B cell (primary cell): ENCODE measurements at regions not wholly inside any gene's neighbourhood (a gene's known extent, or its start where the extent isn't known, plus 50 kb on each side); places are given as distances from the start of the nearest gene placed in this dataset.

Source experiments
- ATAC-seq: fragments of 200-7000 bp; cut with Tn5 transposase; one replicate; pipeline ENCODE4 v1.10.0; 2021; ENCODE audit warnings: low read depth, mild to moderate bottlenecking, moderate number of reproducible peaks, moderate library complexity
- CTCF ChIA-PET: fragments of 350-600 bp; sonication (Branson Sonifier 250); formaldehyde crosslinking; loops from one replicate; lab custom pipeline; 2021; ENCODE audit warnings: antibody characterized with exemption, inconsistent platforms; lab: Charles Lee
- POLR2A ChIA-PET: fragments of 350-600 bp; sonication (Branson Sonifier 250); formaldehyde crosslinking; loops from one replicate; lab custom pipeline; 2021; ENCODE audit warnings: antibody characterized with exemption; lab: Charles Lee
- DNase-seq: peaks from one replicate; pipeline ENCODE4 v3.0.0; 2013
- H2AFZ ChIP-seq: 2 replicates; pipeline ENCODE4 v1.6.1; 2012; ENCODE audit warnings: mild to moderate bottlenecking, low read depth, low read length; ENCODE audit not compliant: insufficient read depth, poor library complexity, severe bottlenecking
- H3K27ac ChIP-seq, 2 donors: 1 replicate in 1 of 2; 2 replicates in 1 of 2; pipeline ENCODE4 v1.5.1; 2012 to 2013; ENCODE audit warnings: low read length in 2 of 2, mild to moderate bottlenecking in 2 of 2, moderate library complexity in 1 of 2
- H3K27me3 ChIP-seq, 4 experiments: fragments of 200-600 bp in 1 of 4; sonication (generic) in 1 of 4; replicated peaks in 1 of 4; 1 replicate in 2 of 4; 2 replicates in 2 of 4; pipeline versions ENCODE4 v1.6.1 to v1.7.0; 2013 to 2016; ENCODE audit warnings: low read length in 3 of 4, mild to moderate bottlenecking in 2 of 4, mixed read lengths in 1 of 4, moderate library complexity in 1 of 4; ENCODE audit not compliant: insufficient read depth in 4 of 4, control insufficient read depth in 3 of 4; ENCODE audit errors: control extremely low read depth in 1 of 4
- H3K36me3 ChIP-seq, 2 experiments: replicated peaks in 1 of 2; 1 replicate in 1 of 2; 2 replicates in 1 of 2; pipeline versions ENCODE4 v1.6.1 to v1.7.1; 2013; ENCODE audit warnings: low read length in 1 of 2; ENCODE audit not compliant: insufficient read depth in 2 of 2, control insufficient read depth in 1 of 2; ENCODE audit errors: control extremely low read depth in 1 of 2, extremely low read depth in 1 of 2
- H3K4me1 ChIP-seq, 2 donors: fragments of 200-600 bp in 1 of 2; sonication (generic) in 1 of 2; 1 replicate in 1 of 2; 2 replicates in 1 of 2; pipeline versions ENCODE4 v1.5.1 to v1.6.1; 2013 to 2017; ENCODE audit warnings: low read length in 2 of 2; ENCODE audit not compliant: control insufficient read depth in 2 of 2, insufficient read depth in 2 of 2
- H3K4me2 ChIP-seq: replicated peaks from 2 replicates; pipeline ENCODE3; 2012; ENCODE audit warnings: mild to moderate bottlenecking, low read depth, low read length; ENCODE audit not compliant: poor library complexity, severe bottlenecking
- H3K4me3 ChIP-seq, 5 experiments: fragments of 200-600 bp in 1 of 5; sonication (generic) in 1 of 5; 1 replicate in 3 of 5; 2 replicates in 2 of 5; pipeline versions ENCODE4 v1.5.1 to v1.7.0; 2011 to 2016; ENCODE audit warnings: low read length in 4 of 5, mild to moderate bottlenecking in 4 of 5, low read depth in 2 of 5, control low read depth in 1 of 5, moderate library complexity in 1 of 5; ENCODE audit not compliant: insufficient read depth in 1 of 5; ENCODE audit errors: control extremely low read depth in 1 of 5, extremely low read depth in 1 of 5
- H3K79me2 ChIP-seq: fragments of 200-600 bp; sonication (generic); one replicate; pipeline ENCODE4 v1.6.0; 2016; ENCODE audit warnings: low read length; ENCODE audit not compliant: control insufficient read depth, insufficient read depth
- H3K9ac ChIP-seq: fragments of 200-600 bp; sonication (generic); 2 replicates; pipeline ENCODE4 v1.6.1; 2017; ENCODE audit warnings: mild to moderate bottlenecking, low read length, moderate library complexity
- H3K9me3 ChIP-seq, 3 donors: one replicate each; pipeline versions ENCODE4 v1.6.1 to v1.7.1; 2013; ENCODE audit warnings: low read length in 2 of 3; ENCODE audit not compliant: control insufficient read depth in 2 of 3, insufficient read depth in 1 of 3; ENCODE audit errors: control extremely low read depth in 1 of 3
- H4K20me1 ChIP-seq: 2 replicates; pipeline ENCODE4 v1.6.0; 2012; ENCODE audit warnings: mild to moderate bottlenecking, low read length; ENCODE audit not compliant: insufficient read depth, control insufficient read depth, poor library complexity, severe bottlenecking
- H3K27ac Mint-ChIP-seq: one replicate; pipeline ENCODE4 v1.8.0; 2021; ENCODE audit warnings: mixed read lengths
- H3K27me3 Mint-ChIP-seq: one replicate; pipeline ENCODE4 v1.8.0; 2021; ENCODE audit warnings: mixed read lengths
- H3K4me1 Mint-ChIP-seq: one replicate; pipeline ENCODE4 v1.8.0; 2021; ENCODE audit warnings: mixed read lengths
- H3K4me3 Mint-ChIP-seq: one replicate; pipeline ENCODE4 v1.8.0; 2021; ENCODE audit warnings: mixed read lengths
- H3K9me3 Mint-ChIP-seq: one replicate; pipeline ENCODE4 v1.8.0; 2022; ENCODE audit warnings: mixed read lengths; ENCODE audit not compliant: insufficient read depth
- EZH2 ChIP-seq: IDR thresholded peaks from 2 replicates; pipeline ENCODE4 v1.6.1; 2012; ENCODE audit warnings: borderline replicate concordance, low read depth, mild to moderate bottlenecking, moderate library complexity, low read length; ENCODE audit not compliant: insufficient read depth, poor library complexity, severe bottlenecking
- WGBS: methylation state at CpG from one replicate; pipeline ENCODE4 v1.1.5; 2013; ENCODE audit warnings: missing lambda C conversion rate; ENCODE audit not compliant: insufficient coverage; 5-methylcytosine and 5-hydroxymethylcytosine counted together
- intact Hi-C: fragments of 100-400 bp; cut with micrococcal nuclease; formaldehyde crosslinking; loops from one replicate; pipeline ENCODE4 v1.10.0; 2022
- TF ChIP-seq, protein P1 (sequence below): fragments of 200-600 bp; IDR thresholded peaks from one replicate; pipeline ENCODE4 v1.8.0; 2022; ENCODE audit warnings: antibody characterized with exemption, mild to moderate bottlenecking

DNA sequence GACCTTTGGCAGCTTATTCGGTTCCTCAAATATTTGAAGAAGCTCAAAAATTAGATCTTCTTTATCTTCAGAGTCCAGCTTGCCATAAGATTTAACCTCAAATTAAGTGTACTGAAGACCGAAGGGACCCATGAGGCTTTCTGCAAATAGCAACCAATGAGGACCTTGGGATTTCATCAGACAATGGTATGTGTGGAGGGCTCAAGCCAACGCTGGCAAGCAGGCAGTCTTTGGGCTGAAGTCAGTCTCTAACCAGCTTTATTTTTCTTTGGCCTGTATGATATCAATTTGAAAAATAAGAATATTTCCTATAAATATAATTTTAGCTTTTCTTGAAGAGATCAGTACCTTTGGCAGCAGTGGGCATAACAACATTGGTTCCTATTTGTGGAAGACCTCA lies 692.7 kb downstream of the MCTP2 start:
- no peak overlapping the region for H2AFZ ChIP-seq
- no peaks in the 10 kb centered on the region for H3K4me1 ChIP-seq
- intact Hi-C loops = no loop called here
- 100% methylated on average over 2 of the region's 3 CpGs for whole genome bisulfite sequencing
- no peaks in the 10 kb centered on the region for H3K9me3 Mint-ChIP-seq
- ATAC-seq = no peak
- TF ChIP-seq, protein P1, sequence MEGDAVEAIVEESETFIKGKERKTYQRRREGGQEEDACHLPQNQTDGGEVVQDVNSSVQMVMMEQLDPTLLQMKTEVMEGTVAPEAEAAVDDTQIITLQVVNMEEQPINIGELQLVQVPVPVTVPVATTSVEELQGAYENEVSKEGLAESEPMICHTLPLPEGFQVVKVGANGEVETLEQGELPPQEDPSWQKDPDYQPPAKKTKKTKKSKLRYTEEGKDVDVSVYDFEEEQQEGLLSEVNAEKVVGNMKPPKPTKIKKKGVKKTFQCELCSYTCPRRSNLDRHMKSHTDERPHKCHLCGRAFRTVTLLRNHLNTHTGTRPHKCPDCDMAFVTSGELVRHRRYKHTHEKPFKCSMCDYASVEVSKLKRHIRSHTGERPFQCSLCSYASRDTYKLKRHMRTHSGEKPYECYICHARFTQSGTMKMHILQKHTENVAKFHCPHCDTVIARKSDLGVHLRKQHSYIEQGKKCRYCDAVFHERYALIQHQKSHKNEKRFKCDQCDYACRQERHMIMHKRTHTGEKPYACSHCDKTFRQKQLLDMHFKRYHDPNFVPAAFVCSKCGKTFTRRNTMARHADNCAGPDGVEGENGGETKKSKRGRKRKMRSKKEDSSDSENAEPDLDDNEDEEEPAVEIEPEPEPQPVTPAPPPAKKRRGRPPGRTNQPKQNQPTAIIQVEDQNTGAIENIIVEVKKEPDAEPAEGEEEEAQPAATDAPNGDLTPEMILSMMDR = no peak
- TF ChIP-seq EZH2 = no peak
- no peak overlapping the region for H3K27ac ChIP-seq
- no peak overlapping the region for H3K4me2 ChIP-seq
- no peaks in the 10 kb centered on the region for H3K36me3 ChIP-seq
- H3K4me3 ChIP-seq = no peak overlapping the region
- no peak overlapping the region for H3K9ac ChIP-seq
- H3K4me1 Mint-ChIP-seq = no peaks in the 10 kb centered on the region
- ChIA-PET CTCF (no interaction called here), POLR2A (no interaction called here)
- no peaks in the 10 kb centered on the region for H3K27me3 ChIP-seq
- H3K79me2 ChIP-seq = no peaks in the 10 kb centered on the region
- H3K9me3 ChIP-seq = no peaks in the 10 kb centered on the region
- no peak for DNase-seq
- no peaks in the 10 kb centered on the region for H4K20me1 ChIP-seq
- H3K27ac Mint-ChIP-seq = no peak overlapping the region
- no peak overlapping the region for H3K4me3 Mint-ChIP-seq
- H3K27me3 Mint-ChIP-seq = no peaks in the 10 kb centered on the region

DNA sequence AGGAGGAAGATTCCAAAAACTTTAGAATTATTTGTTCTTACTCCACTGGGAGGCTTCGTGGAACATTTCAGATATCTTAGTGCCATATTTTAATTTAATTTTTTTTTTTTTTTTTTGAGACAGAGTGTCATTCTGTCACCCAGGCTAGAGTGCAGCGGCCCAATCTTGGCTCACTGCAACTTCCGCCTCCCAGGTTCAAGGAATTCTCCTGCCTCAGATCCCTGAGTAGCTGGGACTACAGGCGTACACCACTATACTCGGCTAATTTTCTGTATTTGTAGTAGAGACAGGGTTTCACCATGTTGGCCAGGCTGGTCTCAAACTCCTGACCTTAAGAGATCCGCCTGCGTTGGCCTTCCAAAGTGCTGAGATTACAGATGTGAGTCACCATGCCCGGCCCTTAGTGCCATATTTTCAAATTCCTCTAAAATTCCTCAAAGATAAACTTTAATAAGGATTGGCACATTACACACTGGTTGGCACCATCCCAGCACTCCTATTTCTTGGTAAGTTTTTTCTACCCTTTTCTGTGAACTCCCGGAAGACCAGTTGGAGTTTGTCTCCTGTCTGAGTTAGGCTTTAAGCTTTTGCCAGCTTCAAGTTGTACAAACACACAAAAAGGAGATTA lies 693.7 kb downstream of the MCTP2 start:
- intact Hi-C loops = no loop called here
- Histone ChIP-seq H3K4me2 (no peak overlapping the region), H3K27ac (no peak overlapping the region), H4K20me1 (no peaks in the 10 kb centered on the region), H3K79me2 (no peaks in the 10 kb centered on the region), H3K9ac (no peak overlapping the region), H3K27me3 (no peaks in the 10 kb centered on the region), H2AFZ (no peak overlapping the region), H3K4me3 (no peak overlapping the region), H3K36me3 (no peaks in the 10 kb centered on the region), H3K4me1 (no peaks in the 10 kb centered on the region), H3K9me3 (no peaks in the 10 kb centered on the region)
- no peak overlapping the region for H3K27ac Mint-ChIP-seq
- no peak overlapping the region for H3K4me3 Mint-ChIP-seq
- POLR2A ChIA-PET = no interaction called here
- H3K4me1 Mint-ChIP-seq = no peaks in the 10 kb centered on the region
- DNase-seq (no peak), ATAC-seq (no peak)
- H3K27me3 Mint-ChIP-seq = no peaks in the 10 kb centered on the region
- CTCF ChIA-PET = no interaction called here
- no peak for TF ChIP-seq EZH2
- TF ChIP-seq, protein P1 = no peak
- no peaks in the 10 kb centered on the region for H3K9me3 Mint-ChIP-seq
- 87% methylated on average over 3 of the region's 9 CpGs for WGBS
